ENCODE measurements at regions not wholly inside any gene's neighbourhood (a gene's known extent, or its start where the extent isn't known, plus 50 kb on each side); places are given as distances from the start of the nearest gene placed in this dataset.

GRCh38 chr4:124890522-124890921 is 178.0 kb upstream of the ANKRD50 start:
- TF ChIP-seq CTCF (IDR thresholded peaks at IDR 0.05): no peak
- TF ChIP-seq ZFX (IDR thresholded peaks at IDR 0.05; ENCODE audit: borderline replicate concordance): no peak
